ENCODE measurements at regions not wholly inside any gene's neighbourhood (a gene's known extent, or its start where the extent isn't known, plus 50 kb on each side); places are given as distances from the start of the nearest gene placed in this dataset.

DNA sequence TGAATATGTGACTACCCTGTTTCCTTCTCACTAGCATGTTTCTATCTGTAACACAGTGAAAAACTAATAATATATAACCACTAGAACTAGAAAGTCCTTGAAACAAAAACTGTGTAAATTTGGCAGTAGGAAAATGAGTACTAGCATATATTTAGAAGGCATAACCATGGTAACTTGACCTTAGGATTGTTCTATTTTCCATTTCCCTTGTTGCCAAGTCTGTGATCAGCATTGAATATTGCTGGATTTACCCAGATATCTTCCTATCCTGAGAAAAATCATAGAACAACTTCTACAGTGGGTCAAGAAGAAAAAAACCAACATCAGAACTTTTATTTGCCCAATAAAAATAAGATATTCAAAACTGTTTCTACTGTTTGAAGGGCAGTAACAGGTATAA is 563.9 kb upstream of the NRXN1 start:
- TF ChIP-seq, protein P1, sequence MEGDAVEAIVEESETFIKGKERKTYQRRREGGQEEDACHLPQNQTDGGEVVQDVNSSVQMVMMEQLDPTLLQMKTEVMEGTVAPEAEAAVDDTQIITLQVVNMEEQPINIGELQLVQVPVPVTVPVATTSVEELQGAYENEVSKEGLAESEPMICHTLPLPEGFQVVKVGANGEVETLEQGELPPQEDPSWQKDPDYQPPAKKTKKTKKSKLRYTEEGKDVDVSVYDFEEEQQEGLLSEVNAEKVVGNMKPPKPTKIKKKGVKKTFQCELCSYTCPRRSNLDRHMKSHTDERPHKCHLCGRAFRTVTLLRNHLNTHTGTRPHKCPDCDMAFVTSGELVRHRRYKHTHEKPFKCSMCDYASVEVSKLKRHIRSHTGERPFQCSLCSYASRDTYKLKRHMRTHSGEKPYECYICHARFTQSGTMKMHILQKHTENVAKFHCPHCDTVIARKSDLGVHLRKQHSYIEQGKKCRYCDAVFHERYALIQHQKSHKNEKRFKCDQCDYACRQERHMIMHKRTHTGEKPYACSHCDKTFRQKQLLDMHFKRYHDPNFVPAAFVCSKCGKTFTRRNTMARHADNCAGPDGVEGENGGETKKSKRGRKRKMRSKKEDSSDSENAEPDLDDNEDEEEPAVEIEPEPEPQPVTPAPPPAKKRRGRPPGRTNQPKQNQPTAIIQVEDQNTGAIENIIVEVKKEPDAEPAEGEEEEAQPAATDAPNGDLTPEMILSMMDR (IDR thresholded peaks at IDR 0.05; ENCODE audit: control insufficient read depth, extremely low read depth, insufficient read depth): no peak
- no peak overlapping the region for H3K4me3 ChIP-seq (ENCODE audit: low read depth, low read length)
- no peak for DNase-seq (ENCODE audit: low read depth)

DNA sequence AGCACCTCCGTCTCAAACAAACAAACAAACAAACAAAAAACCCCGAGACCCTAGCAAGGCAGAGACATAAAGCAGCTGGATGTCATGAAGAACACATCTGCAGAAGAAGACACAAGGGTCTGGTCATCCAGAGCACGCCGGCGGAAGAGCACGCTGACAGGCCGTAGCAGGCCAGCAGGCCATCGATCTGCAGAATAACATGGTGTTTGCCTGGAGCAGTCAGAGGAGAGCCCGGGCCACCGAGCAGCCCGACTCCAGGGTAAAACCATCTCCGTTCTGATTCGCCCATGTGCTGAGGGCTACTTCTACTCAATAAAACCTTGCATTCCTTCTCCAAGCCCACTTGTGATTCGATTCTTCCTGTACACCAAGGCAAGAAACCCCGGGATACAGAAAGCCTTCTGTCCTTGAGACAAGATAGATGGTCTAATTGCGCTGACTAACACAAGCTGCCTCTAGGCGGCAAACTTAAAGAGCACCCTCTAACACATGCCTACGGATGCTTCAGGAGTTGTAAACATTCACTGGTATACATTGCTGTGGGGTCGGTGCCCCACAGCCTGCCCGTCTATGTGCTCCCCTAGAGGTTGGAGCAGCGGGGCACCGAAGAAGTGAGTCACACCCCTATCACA is 549.8 kb upstream of the NRXN1 start:
- no peak overlapping the region for H3K4me3 ChIP-seq (ENCODE audit: low read depth, low read length)
- TF ChIP-seq, protein P1 (IDR thresholded peaks at IDR 0.05; ENCODE audit: control insufficient read depth, extremely low read depth, insufficient read depth): no peak
- DNase-seq (ENCODE audit: low read depth): no peak

DNA sequence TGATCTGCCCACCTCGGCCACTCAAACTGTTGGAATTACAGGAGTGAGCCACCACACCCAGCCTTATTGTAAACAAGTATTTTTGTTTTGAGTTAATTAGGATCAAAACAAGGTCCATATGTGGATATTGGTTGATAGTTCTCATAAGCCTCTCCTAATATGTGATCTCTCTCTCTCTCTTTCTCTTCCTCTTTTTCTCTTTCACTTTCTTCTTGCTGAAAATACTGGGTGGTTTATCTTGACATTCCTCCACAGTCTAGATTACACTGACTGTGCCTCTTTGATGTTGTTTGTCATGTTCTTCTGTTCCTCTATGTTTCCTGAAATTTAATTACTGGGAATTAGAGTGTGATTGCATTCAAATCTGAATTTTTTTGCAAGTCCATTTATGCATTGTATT is 547.5 kb upstream of the NRXN1 start:
- no peak overlapping the region for H3K4me3 ChIP-seq (ENCODE audit: low read depth, low read length)
- TF ChIP-seq, protein P1 (IDR thresholded peaks at IDR 0.05; ENCODE audit: control insufficient read depth, extremely low read depth, insufficient read depth): no peak
- no peak for DNase-seq (ENCODE audit: low read depth)

DNA sequence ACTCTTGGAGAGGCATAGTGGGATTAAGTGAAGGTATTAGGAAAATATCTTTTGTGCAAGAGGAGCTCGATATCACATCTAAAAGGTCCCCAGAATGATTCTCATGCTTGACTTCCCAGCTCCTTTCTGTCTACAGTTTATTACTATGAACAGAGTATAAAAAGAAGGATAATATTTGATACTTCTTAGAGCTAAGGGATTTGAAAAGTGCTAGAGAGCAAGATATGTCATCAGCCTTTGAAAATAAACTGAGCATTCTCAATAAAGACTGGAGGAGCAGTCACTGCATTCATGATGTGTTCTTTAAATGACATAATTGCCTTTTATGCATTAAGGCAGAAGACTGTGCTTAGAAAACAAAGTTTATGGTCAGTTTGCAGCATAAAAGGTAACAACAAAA is 543.2 kb upstream of the NRXN1 start:
- DNase-seq (ENCODE audit: low read depth): no peak
- TF ChIP-seq, protein P1 (IDR thresholded peaks at IDR 0.05; ENCODE audit: control insufficient read depth, extremely low read depth, insufficient read depth): no peak
- no peak overlapping the region for H3K4me3 ChIP-seq (ENCODE audit: low read depth, low read length)

DNA sequence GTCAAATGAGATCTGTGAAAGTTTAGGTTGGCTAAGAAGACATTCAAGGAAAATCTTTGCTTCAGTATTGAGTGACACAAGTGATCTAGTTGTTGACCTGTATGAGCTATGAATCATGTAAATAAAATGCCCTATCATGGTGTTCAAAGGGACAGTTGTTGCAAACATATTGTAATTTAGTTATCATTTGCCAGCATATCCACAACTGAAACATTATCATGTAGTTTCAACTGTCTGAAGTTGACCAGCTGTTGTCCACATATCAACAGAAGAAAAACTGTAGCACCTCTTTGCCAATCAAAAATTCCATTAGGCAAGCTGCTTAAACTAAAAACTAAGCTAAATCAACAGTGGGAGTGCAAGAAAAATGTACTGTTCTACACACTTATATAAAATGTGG is 527.1 kb upstream of the NRXN1 start:
- TF ChIP-seq, protein P1 (IDR thresholded peaks at IDR 0.05; ENCODE audit: control insufficient read depth, extremely low read depth, insufficient read depth): no peak
- H3K4me3 ChIP-seq (ENCODE audit: low read depth, low read length): no peak overlapping the region
- DNase-seq (ENCODE audit: low read depth): no peak

DNA sequence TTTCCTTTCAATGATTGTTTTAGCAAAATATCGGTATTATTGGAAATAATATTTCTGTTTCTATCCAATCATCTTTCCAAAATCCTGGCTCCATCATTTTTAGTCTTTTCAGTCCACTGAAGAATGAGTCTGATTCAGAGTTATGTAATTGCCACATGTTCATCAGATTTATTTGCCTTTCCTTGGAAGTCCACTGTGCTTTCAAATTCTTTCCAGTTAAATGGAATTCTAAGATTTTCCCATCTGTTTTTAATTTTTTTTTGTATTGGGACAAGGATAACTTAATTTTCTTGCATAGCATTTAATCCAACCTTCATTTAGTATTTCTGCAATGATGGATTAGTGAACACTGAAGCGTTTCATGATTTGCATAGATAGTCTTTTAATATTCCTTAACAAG is 521.5 kb upstream of the NRXN1 start:
- no peak for DNase-seq (ENCODE audit: low read depth)
- H3K4me3 ChIP-seq (ENCODE audit: low read depth, low read length): no peak overlapping the region
- TF ChIP-seq, protein P1 (IDR thresholded peaks at IDR 0.05; ENCODE audit: control insufficient read depth, extremely low read depth, insufficient read depth): no peak

DNA sequence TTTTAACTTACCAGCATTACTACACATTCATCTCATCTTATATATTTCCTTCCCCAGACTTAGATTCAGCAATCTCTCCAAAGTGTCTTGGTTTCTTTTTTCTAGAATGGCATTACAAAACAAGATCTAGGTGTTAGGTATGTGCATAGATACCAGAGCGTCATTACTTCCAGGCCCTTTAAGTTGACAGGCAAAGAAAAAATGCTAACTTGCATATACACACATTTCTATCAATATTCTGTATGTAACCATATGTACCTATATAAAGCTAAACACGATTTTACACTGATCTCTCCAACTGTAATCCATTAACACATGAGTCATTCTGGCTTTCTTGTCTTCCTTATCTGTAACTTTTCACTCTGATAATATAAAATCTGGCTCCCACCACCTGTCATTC is 503.8 kb upstream of the NRXN1 start:
- TF ChIP-seq, protein P1 (IDR thresholded peaks at IDR 0.05; ENCODE audit: control insufficient read depth, extremely low read depth, insufficient read depth): no peak
- no peak for DNase-seq (ENCODE audit: low read depth)
- no peak overlapping the region for H3K4me3 ChIP-seq (ENCODE audit: low read depth, low read length)

Measured in LNCaP clone FGC (cell line).